Fibroblast of skin of abdomen (primary cell): ENCODE measurements at regions not wholly inside any gene's neighbourhood (a gene's known extent, or its start where the extent isn't known, plus 50 kb on each side); places are given as distances from the start of the nearest gene placed in this dataset.
"Not testable (repeated sequence)": the region's sequence is repeated elsewhere in the genome, so short reads cannot be mapped to it uniquely, and the experiment has no call there.

ENCODE experiments used
- DNase-seq: peaks from one replicate; pipeline ENCODE4 v3.0.0-alpha.2; 2013

- DNase-seq, result no peak
Observed at GRCh38 chr7:4319280-4319679, 362.8 kb upstream of the FOXK1 start.

- DNase-seq, result no peak
Observed at GRCh38 chr7:4325732-4326131, 356.4 kb upstream of the FOXK1 start.

- no peak for DNase-seq
Observed at GRCh38 chr7:4331711-4332110, 350.4 kb upstream of the FOXK1 start.

GRCh38 chr7:4338556-4338955, 343.5 kb upstream of the FOXK1 start:
- no peak for DNase-seq

GRCh38 chr7:4343272-4344247, 338.5 kb upstream of the FOXK1 start:
- DNase-seq, result no peak

GRCh38 chr7:4345004-4345403, 337.1 kb upstream of the FOXK1 start:
- no peak for DNase-seq

- DNase-seq, result no peak
Observed at GRCh38 chr7:4352069-4352468, 330.0 kb upstream of the FOXK1 start.

- no peak for DNase-seq
Observed at GRCh38 chr7:4361774-4362173, 320.3 kb upstream of the FOXK1 start.

- DNase-seq, result no peak
Observed at GRCh38 chr7:4383584-4383983, 298.5 kb upstream of the FOXK1 start.

GRCh38 chr7:4386190-4386589, 295.9 kb upstream of the FOXK1 start:
- no peak for DNase-seq

- DNase-seq, result not testable (repeated sequence)
Observed at GRCh38 chr7:4391103-4391502, 291.0 kb upstream of the FOXK1 start.

GRCh38 chr7:4394736-4395135, 287.4 kb upstream of the FOXK1 start:
- no peak for DNase-seq

- DNase-seq, result no peak
Observed at GRCh38 chr7:4399121-4399520, 283.0 kb upstream of the FOXK1 start.

- DNase-seq, result no peak
Observed at GRCh38 chr7:4399596-4399995, 282.5 kb upstream of the FOXK1 start.

- DNase-seq, result no peak
Observed at GRCh38 chr7:4406288-4407058, 275.6 kb upstream of the FOXK1 start.

GRCh38 chr7:4409946-4410345, 272.1 kb upstream of the FOXK1 start:
- DNase-seq, result no peak

- no peak for DNase-seq
Observed at GRCh38 chr7:4416396-4417056, 265.6 kb upstream of the FOXK1 start.

- no peak for DNase-seq
Observed at GRCh38 chr7:4428526-4428925, 253.6 kb upstream of the FOXK1 start.

- no peak for DNase-seq
Observed at GRCh38 chr7:4430227-4430626, 251.9 kb upstream of the FOXK1 start.

GRCh38 chr7:4434306-4434705, 247.8 kb upstream of the FOXK1 start:
- DNase-seq, result no peak

- DNase-seq, result no peak
Observed at GRCh38 chr7:4436361-4436895, 245.7 kb upstream of the FOXK1 start.

GRCh38 chr7:4436936-4437335, 245.2 kb upstream of the FOXK1 start:
- no peak for DNase-seq

GRCh38 chr7:4437916-4438315, 244.2 kb upstream of the FOXK1 start:
- no peak for DNase-seq
